ENCODE measurements at regions not wholly inside any gene's neighbourhood (a gene's known extent, or its start where the extent isn't known, plus 50 kb on each side); places are given as distances from the start of the nearest gene placed in this dataset.

DNA sequence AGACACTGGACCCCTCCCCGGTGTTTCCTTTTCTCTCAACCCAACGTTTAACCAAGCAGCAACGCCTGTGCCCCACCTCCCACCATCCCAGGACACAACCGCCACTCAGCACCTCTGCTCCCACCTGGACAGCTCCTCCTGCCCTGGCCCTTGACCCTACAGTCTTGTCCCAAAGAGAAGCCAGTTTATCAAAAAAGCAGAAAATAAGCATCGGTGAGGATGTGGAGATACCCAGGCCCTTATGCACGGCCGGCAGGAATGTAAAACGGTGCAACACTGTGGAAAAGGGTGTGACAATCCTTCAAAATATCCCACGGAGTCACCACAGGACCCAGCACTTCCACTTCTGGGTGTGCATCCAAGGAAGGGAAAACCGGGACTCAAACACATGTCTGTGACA lies 176.2 kb upstream of the RNF32 start:
- no peak for ATAC-seq
- WGBS, 2 donors (ENCODE audit: low coverage in 1 of 2) = 71 to 83% methylated on average over 1 to 6 of the region's 10 CpGs
- no peaks in the 10 kb centered on the region for H3K36me3 ChIP-seq
- H3K4me3 ChIP-seq = no peak overlapping the region
- no peak overlapping the region for H3K27ac ChIP-seq
- no peaks in the 10 kb centered on the region for H3K4me1 ChIP-seq
- TF ChIP-seq, protein P1, sequence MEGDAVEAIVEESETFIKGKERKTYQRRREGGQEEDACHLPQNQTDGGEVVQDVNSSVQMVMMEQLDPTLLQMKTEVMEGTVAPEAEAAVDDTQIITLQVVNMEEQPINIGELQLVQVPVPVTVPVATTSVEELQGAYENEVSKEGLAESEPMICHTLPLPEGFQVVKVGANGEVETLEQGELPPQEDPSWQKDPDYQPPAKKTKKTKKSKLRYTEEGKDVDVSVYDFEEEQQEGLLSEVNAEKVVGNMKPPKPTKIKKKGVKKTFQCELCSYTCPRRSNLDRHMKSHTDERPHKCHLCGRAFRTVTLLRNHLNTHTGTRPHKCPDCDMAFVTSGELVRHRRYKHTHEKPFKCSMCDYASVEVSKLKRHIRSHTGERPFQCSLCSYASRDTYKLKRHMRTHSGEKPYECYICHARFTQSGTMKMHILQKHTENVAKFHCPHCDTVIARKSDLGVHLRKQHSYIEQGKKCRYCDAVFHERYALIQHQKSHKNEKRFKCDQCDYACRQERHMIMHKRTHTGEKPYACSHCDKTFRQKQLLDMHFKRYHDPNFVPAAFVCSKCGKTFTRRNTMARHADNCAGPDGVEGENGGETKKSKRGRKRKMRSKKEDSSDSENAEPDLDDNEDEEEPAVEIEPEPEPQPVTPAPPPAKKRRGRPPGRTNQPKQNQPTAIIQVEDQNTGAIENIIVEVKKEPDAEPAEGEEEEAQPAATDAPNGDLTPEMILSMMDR (IDR thresholded peaks at IDR 0.05) = no peak
- no peak for TF ChIP-seq POLR2AphosphoS5 (IDR thresholded peaks at IDR 0.05)
- no peak for TF ChIP-seq EP300 (IDR thresholded peaks at IDR 0.05)
- TF ChIP-seq POLR2A (IDR thresholded peaks at IDR 0.05) = no peak
- peaks cover 26% of the 10 kb centered on the region for H3K27me3 ChIP-seq
- H3K9me3 ChIP-seq = peaks cover 0 to 16% (median 0%) of the 10 kb centered on the region in 3 donors

DNA sequence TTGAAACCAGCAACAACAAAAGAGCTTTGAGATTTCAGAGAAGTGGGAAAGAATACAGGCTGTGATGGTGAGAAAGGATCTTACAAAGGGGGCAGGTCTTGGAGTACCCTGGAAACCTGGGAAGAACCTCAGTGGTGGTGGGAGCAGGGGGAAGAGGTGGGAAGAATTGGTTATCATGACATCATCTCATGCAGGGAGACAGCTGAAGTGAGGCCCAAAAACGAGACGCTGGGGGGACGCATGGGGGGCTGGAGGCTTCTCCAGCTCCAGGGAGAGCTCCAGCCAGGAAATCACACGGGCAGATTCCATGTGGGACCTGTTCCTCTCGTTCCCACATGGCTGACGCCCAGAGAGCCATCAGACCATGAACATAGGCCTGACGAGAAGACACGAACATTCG lies 177.3 kb upstream of the RNF32 start:
- WGBS, 2 donors (ENCODE audit: low coverage in 1 of 2) = 58 to 59% methylated on average over 7 of the region's 9 CpGs
- no peak for ATAC-seq

DNA sequence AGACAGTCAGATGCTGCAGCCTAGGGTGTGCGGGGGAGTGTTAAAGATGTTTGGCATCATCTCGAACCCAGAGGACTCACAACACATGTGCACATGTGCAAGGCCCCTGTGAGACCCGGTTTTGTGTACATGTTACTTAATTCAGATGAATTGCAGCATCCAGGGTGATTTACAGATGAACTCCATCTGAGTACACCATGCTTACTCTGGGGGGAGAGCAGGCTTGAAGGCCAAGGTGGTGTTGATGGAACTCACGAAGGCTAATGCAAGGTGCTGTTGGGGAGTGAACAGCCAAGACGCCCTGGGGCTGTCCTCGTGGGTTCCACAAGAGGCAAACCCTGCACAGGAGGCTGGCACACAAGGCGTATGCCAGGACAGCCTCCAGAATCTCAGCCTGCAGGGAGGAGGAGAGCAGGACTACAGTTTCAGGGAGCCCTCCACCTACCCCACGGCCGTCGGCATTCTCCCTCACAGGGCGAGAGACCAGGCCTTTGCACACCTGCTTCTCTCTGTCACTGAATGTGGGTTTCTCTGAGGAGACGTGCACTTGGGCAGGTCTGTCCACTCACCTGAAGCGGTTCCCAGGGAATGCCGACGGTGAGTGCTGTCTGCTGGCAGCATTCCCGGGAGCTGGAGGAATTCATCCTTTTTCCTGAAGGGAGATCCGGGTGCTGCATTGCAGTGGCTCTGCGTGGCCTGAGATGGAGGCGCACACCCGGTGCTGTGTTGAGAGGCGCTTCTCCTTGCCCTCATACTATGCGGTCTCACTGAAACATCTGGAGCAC lies 178.5 kb upstream of the RNF32 start:
- TF ChIP-seq POLR2A (IDR thresholded peaks at IDR 0.05) (no peak), POLR2AphosphoS5 (IDR thresholded peaks at IDR 0.05) (no peak), EP300 (IDR thresholded peaks at IDR 0.05) (no peak)
- TF ChIP-seq, protein P1 (IDR thresholded peaks at IDR 0.05) = no peak
- WGBS, 2 donors (ENCODE audit: low coverage in 1 of 2) = 56 to 84% methylated on average over 4 to 5 of the region's 22 CpGs
- H3K9me3 ChIP-seq = peaks cover 0 to 16% (median 0%) of the 10 kb centered on the region in 3 donors
- H3K4me3 ChIP-seq = no peak overlapping the region
- no peak for ATAC-seq
- peaks cover 26% of the 10 kb centered on the region for H3K27me3 ChIP-seq
- H3K27ac ChIP-seq = no peak overlapping the region
- H3K36me3 ChIP-seq = no peaks in the 10 kb centered on the region
- no peaks in the 10 kb centered on the region for H3K4me1 ChIP-seq

More for the DNA sequence above, 177.3 kb upstream of the RNF32 start:
- no peak for TF ChIP-seq EP300 (IDR thresholded peaks at IDR 0.05)
- TF ChIP-seq POLR2A (IDR thresholded peaks at IDR 0.05) = no peak
- TF ChIP-seq, protein P1 (IDR thresholded peaks at IDR 0.05) = no peak
- TF ChIP-seq POLR2AphosphoS5 (IDR thresholded peaks at IDR 0.05) = no peak
- Histone ChIP-seq H3K9me3 (peaks cover 0 to 16% (median 0%) of the 10 kb centered on the region in 3 donors), H3K4me1 (no peaks in the 10 kb centered on the region), H3K27ac (no peak overlapping the region), H3K4me3 (no peak overlapping the region), H3K27me3 (peaks cover 32% of the 10 kb centered on the region), H3K36me3 (no peaks in the 10 kb centered on the region)

DNA sequence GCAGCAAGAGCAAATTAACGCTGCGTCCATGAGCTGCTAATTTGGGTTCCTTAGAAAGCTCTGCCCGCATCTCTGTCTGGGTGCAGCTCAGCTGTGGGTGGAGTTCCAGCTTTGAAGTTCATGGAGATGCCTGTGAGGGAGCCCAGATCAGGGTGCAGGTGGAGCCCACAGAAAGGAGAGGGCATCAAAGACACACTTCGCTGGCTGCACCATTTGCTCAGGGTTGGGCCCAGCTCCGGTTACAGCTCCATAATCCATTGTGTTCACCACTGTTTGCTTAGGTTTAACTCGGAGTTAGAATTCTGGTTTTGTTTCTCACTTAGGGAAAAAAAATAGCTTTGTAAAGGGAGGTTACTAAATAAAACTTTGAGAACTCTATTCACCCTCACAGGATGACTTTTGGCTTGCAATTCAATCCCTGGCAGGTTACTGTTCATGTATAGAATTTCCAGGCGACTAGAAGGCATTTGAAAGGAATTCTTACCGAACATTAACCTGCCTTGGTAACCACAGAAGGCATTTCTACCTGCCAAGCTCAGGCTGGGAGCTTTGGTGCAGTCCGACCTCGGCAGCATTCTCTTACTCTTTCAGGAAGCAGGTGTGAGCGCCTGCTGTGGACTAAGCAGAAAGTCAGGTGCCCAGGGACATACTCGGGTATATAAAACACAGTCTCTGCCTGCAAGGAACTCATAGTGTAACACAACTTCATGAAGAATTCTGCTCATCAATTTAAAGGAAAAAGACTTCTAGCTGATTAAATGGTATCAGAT lies 179.5 kb upstream of the RNF32 start:
- Histone ChIP-seq H3K27ac (no peak overlapping the region), H3K4me3 (no peak overlapping the region), H3K4me1 (no peaks in the 10 kb centered on the region), H3K27me3 (peaks cover 27% of the 10 kb centered on the region), H3K36me3 (no peaks in the 10 kb centered on the region), H3K9me3 (peaks cover 0 to 16% (median 0%) of the 10 kb centered on the region in 3 donors)
- 52 to 56% methylated on average over 8 to 11 of the region's 12 CpGs for WGBS, 2 donors (ENCODE audit: low coverage in 1 of 2)
- ATAC-seq = no peak
- TF ChIP-seq, protein P1 (IDR thresholded peaks at IDR 0.05) = no peak
- TF ChIP-seq POLR2AphosphoS5 (IDR thresholded peaks at IDR 0.05) (no peak), POLR2A (IDR thresholded peaks at IDR 0.05) (no peak), EP300 (IDR thresholded peaks at IDR 0.05) (no peak)
